OCI-LY1 (cell line): ENCODE measurements at regions not wholly inside any gene's neighbourhood (a gene's known extent, or its start where the extent isn't known, plus 50 kb on each side); places are given as distances from the start of the nearest gene placed in this dataset.

ENCODE experiments used
- CTCF ChIP-seq: fragments of 200-600 bp; sonication (generic), shearing (Covaris generic); IDR thresholded peaks from 2 replicates; pipeline ENCODE4 v1.5.1; 2017; ENCODE audit warnings: mild to moderate bottlenecking, antibody characterized with exemption, low read length, moderate library complexity, mixed read lengths
- EZH2 ChIP-seq: fragments of 200-600 bp; sonication (generic), shearing (Covaris generic); IDR thresholded peaks from 2 replicates; pipeline ENCODE4 v1.8.0; 2017; ENCODE audit warnings: borderline replicate concordance, mixed run types, mild to moderate bottlenecking, antibody characterized with exemption, low read length, moderate library complexity, mixed read lengths

GRCh38 chr6:25168637-25169036 lies 110.5 kb upstream of the CARMIL1 start:
- TF ChIP-seq EZH2 (no peak), CTCF (no peak)
